ENCODE measurements at regions not wholly inside any gene's neighbourhood (a gene's known extent, or its start where the extent isn't known, plus 50 kb on each side); places are given as distances from the start of the nearest gene placed in this dataset.

DNA sequence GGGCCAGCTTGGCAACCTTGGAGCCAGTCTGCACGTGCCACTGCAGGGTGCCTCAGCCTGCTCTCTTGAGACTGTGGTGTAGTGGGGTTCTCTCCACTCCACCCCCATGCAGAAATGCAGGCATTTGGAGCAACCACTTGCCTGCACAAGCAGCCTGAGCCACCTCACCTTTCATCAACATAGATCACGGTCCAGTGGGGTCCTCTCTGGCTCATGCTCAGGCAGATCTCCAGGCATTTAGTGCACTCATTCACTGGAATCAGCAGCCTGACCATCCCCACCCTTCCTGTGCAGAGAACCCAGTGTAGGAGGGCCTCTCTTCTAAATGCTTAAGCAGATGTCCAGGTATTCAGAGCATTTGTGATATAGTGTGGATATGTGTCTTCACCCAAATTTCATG, 2330.1 kb downstream of the PCDH9 start:
- Histone ChIP-seq H3K4me3 (no peak overlapping the region), H3K36me3 (no peaks in the 10 kb centered on the region), H3K27me3 (no peaks in the 10 kb centered on the region), H3K9me3 (no peaks in the 10 kb centered on the region), H3K4me1 (no peaks in the 10 kb centered on the region), H3K27ac (no peak overlapping the region)
- DNase-seq (ENCODE audit: low spot score): no peak
- TF ChIP-seq, protein P1, sequence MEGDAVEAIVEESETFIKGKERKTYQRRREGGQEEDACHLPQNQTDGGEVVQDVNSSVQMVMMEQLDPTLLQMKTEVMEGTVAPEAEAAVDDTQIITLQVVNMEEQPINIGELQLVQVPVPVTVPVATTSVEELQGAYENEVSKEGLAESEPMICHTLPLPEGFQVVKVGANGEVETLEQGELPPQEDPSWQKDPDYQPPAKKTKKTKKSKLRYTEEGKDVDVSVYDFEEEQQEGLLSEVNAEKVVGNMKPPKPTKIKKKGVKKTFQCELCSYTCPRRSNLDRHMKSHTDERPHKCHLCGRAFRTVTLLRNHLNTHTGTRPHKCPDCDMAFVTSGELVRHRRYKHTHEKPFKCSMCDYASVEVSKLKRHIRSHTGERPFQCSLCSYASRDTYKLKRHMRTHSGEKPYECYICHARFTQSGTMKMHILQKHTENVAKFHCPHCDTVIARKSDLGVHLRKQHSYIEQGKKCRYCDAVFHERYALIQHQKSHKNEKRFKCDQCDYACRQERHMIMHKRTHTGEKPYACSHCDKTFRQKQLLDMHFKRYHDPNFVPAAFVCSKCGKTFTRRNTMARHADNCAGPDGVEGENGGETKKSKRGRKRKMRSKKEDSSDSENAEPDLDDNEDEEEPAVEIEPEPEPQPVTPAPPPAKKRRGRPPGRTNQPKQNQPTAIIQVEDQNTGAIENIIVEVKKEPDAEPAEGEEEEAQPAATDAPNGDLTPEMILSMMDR (IDR thresholded peaks at IDR 0.05): no peak

DNA sequence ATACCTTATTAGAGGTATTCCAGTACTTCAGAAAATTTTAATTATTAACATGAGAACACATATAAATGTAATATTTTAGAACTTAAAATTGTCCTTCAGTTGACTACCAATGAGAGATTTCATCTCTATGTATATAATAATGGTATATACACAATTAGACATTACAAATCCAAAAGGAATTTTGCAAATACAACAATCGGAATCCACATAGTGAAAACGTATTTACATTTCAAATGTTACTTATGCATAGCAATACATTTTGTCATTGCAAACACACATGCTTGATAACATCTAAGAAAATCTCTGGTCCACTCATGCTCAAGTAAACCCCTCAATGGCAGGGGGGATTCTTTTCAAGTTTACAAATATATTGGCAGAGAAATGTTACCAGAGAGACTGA, 2345.2 kb downstream of the PCDH9 start:
- Histone ChIP-seq H3K4me3 (no peak overlapping the region), H3K27me3 (no peaks in the 10 kb centered on the region), H3K4me1 (no peaks in the 10 kb centered on the region), H3K27ac (no peak overlapping the region), H3K9me3 (no peaks in the 10 kb centered on the region), H3K36me3 (no peaks in the 10 kb centered on the region)
- TF ChIP-seq, protein P1 (IDR thresholded peaks at IDR 0.05): no peak
- no peak for DNase-seq (ENCODE audit: low spot score)

DNA sequence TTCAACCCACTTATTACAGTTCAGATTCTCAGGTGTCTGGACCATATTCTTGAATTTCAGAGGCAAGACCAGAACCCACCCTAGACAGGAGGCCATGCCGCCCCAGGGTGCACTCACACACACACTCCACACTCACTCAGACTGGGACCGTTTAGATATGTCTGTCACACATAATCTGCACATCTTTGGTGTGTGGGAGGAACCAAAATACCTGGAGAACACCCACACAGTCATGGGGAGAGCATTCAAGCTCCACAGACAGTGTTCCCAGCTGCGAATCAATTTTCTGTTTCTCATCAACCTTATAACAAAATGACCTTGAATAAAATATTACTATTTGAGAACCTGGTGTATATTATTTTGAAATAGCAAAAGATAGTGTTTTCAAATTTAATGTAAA, 2353.0 kb downstream of the PCDH9 start:
- H3K4me1 ChIP-seq: no peaks in the 10 kb centered on the region
- no peaks in the 10 kb centered on the region for H3K9me3 ChIP-seq
- H3K36me3 ChIP-seq: no peaks in the 10 kb centered on the region
- no peaks in the 10 kb centered on the region for H3K27me3 ChIP-seq
- no peak overlapping the region for H3K4me3 ChIP-seq
- TF ChIP-seq, protein P1 (IDR thresholded peaks at IDR 0.05): no peak
- DNase-seq (ENCODE audit: low spot score): no peak
- H3K27ac ChIP-seq: no peak overlapping the region

DNA sequence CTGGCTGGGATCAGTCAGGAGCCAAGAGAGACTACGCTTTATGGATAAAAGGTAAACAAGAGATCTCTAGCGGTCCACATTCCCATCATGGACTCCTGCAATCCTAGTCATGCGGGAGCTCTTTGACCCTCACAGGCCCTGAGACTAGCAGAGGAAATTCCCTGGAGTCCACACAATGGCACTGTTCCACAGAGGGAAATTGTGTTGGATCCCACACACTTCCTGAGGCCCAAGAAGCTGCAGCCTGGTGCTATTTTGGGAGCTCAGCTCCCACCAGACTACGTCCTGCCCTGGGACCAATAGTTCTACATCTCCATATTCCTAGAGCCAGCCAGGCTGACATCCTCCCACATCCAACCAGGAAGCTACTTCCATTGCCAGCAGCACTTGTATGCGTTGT, 2358.4 kb downstream of the PCDH9 start:
- TF ChIP-seq, protein P1 (IDR thresholded peaks at IDR 0.05): no peak
- Histone ChIP-seq H3K27me3 (no peaks in the 10 kb centered on the region), H3K4me3 (no peak overlapping the region), H3K36me3 (no peaks in the 10 kb centered on the region), H3K9me3 (peaks cover 0 to 6% of the 10 kb centered on the region in 2 donors), H3K4me1 (no peaks in the 10 kb centered on the region), H3K27ac (no peak overlapping the region)
- DNase-seq (ENCODE audit: low spot score): no peak

DNA sequence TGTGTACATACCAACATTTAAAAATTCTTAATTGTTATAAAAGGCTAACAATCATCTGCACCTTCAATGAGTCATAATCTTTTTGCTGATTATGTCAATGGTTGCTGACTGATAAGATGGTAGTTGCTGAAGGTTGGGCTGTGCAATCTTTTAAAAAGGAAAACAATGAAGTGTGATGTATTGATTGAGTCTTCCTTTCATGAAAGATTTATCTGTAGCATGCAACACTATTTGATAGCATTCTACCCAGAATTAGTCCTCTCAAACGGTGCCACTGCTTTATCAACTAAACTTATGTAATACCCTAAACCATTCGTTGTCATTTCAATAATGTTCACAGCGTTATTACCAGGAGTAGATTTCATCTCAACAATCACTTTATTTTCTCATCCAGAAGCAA, 2360.6 kb downstream of the PCDH9 start:
- Histone ChIP-seq H3K4me1 (no peaks in the 10 kb centered on the region), H3K36me3 (no peaks in the 10 kb centered on the region), H3K27me3 (no peaks in the 10 kb centered on the region), H3K4me3 (no peak overlapping the region), H3K27ac (no peak overlapping the region), H3K9me3 (peaks cover 0 to 6% of the 10 kb centered on the region in 2 donors)
- TF ChIP-seq, protein P1 (IDR thresholded peaks at IDR 0.05): no peak
- no peak for DNase-seq (ENCODE audit: low spot score)

DNA sequence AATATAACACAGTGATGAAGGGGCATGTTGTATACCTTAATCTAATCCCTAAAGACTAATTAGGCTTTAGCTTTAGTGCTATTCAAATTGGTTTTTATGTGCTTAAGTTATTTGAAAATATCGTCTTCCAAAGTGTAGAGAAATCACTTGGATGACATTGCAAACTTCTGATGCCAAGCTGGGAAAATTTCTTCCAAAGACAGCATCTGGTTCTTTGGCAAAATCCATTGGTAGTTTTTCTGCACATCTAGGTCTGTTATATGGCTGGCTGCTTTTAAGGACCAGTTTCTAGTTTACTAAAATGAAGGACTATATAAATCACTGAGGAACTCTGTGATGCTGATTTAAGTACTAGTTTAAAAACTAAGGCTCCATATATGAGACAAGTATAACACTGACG, 2362.3 kb downstream of the PCDH9 start:
- H3K4me3 ChIP-seq: no peak overlapping the region
- no peak for DNase-seq (ENCODE audit: low spot score)
- no peaks in the 10 kb centered on the region for H3K27me3 ChIP-seq
- H3K9me3 ChIP-seq: peaks cover 0 to 6% of the 10 kb centered on the region in 2 donors
- no peaks in the 10 kb centered on the region for H3K4me1 ChIP-seq
- TF ChIP-seq, protein P1 (IDR thresholded peaks at IDR 0.05): no peak
- H3K27ac ChIP-seq: no peak overlapping the region
- H3K36me3 ChIP-seq: no peaks in the 10 kb centered on the region
